K562 (cell line): ENCODE measurements at regions not wholly inside any gene's neighbourhood (a gene's known extent, or its start where the extent isn't known, plus 50 kb on each side); places are given as distances from the start of the nearest gene placed in this dataset.

Experiments
- ATAC-seq: fragments of 200-7000 bp; cut with Tn5 transposase; 3 replicates; pipeline ENCODE4 v1.9.1; 2020; ENCODE audit warnings: moderate library complexity
- BruUV-seq: library from RNA; stranded (reverse); fragments of 400-500 nt; replicated peaks from 2 replicates; lab custom pipeline; 2021; lab: Mats Ljungman, UMichigan
- CTCF ChIA-PET: fragments of 300-600 bp; formaldehyde crosslinking; extraction: SDS; loops from one replicate; lab custom pipeline; 2021; ENCODE audit warnings: low intra/inter-chr PET ratio; lab: Yijun Ruan, JAX
- POLR2A ChIA-PET: fragments of 300-600, 350-650 bp; sonication (Branson Sonifier 250); formaldehyde crosslinking; extraction: SDS; loops from one replicate; lab custom pipeline; 2021; ENCODE audit warnings: antibody characterized with exemption, inconsistent platforms; lab: Yijun Ruan, JAX
- DNase-seq, 4 experiments: peaks; one replicate each; pipeline versions ENCODE4 v3.0.0 to v3.0.0-alpha.2; 2011 to 2018; ENCODE audit warnings: low spot score in 3 of 4, mixed read lengths in 3 of 4; ENCODE audit errors: extremely low read depth in 1 of 4
- FAIRE-seq: peaks from 2 replicates; lab custom pipeline; 2011; peaks lifted over from hg19 to GRCh38; lab: Jason Lieb, UNC
- H2AFZ ChIP-seq: 2 replicates; pipeline ENCODE4 v1.6.0; 2011; ENCODE audit warnings: low read depth, low read length, control low read depth, inconsistent platforms
- H3K27ac ChIP-seq: fragments of 200-600 bp; 3 replicates; pipeline ENCODE4 v1.8.0; 2011; ENCODE audit warnings: low read depth, mild to moderate bottlenecking, control low read depth, inconsistent platforms, low read length, moderate library complexity, mixed read lengths; ENCODE audit errors: extremely low read depth
- H3K27me3 ChIP-seq, 2 experiments: fragments of 300-600 bp in 1 of 2; 2 replicates in 1 of 2; 3 replicates in 1 of 2; pipeline versions ENCODE4 v1.6.0 to v1.8.0; 2011; ENCODE audit warnings: inconsistent platforms in 2 of 2, low read length in 2 of 2, mild to moderate bottlenecking in 1 of 2, mixed read lengths in 1 of 2, moderate library complexity in 1 of 2; ENCODE audit not compliant: control insufficient read depth in 2 of 2, insufficient read depth in 2 of 2
- H3K36me3 ChIP-seq: fragments of 300-600 bp; 3 replicates; pipeline ENCODE4 v1.8.0; 2011; ENCODE audit warnings: mild to moderate bottlenecking, low read length, inconsistent platforms; ENCODE audit not compliant: control insufficient read depth, insufficient read depth
- H3K4me1 ChIP-seq, 2 experiments: fragments of 200-600 bp in 1 of 2; replicated peaks in 1 of 2; 2 replicates in 1 of 2; 3 replicates in 1 of 2; pipeline versions ENCODE4 v1.5.1 to v1.8.0; 2011; ENCODE audit warnings: inconsistent platforms in 2 of 2, low read length in 2 of 2, mild to moderate bottlenecking in 1 of 2, mixed read lengths in 1 of 2, moderate library complexity in 1 of 2; ENCODE audit not compliant: control insufficient read depth in 2 of 2, insufficient read depth in 2 of 2
- H3K4me2 ChIP-seq: 2 replicates; pipeline ENCODE4 v1.6.1; 2011; ENCODE audit warnings: low read length, control low read depth, inconsistent platforms, mixed read lengths; ENCODE audit not compliant: insufficient read depth
- H3K4me3 ChIP-seq: fragments of 200-600 bp; sonication (generic), shearing (Covaris generic); 2 replicates; pipeline ENCODE4 v1.5.1; 2016; ENCODE audit warnings: control low read depth, inconsistent platforms
- H3K79me2 ChIP-seq: fragments of 200-600 bp; 3 replicates; pipeline ENCODE4 v1.8.0; 2011; ENCODE audit warnings: low read length, inconsistent platforms; ENCODE audit not compliant: control insufficient read depth, insufficient read depth
- H3K9ac ChIP-seq, 2 experiments: 2 replicates each; pipeline versions ENCODE4 v1.6.0 to v1.6.1; 2011; ENCODE audit warnings: low read depth in 2 of 2, low read length in 2 of 2, control low read depth in 1 of 2, inconsistent platforms in 1 of 2, mild to moderate bottlenecking in 1 of 2, mixed read lengths in 1 of 2; ENCODE audit not compliant: insufficient read depth in 1 of 2
- H3K9me1 ChIP-seq: one replicate; pipeline ENCODE4 v1.6.0; 2011; ENCODE audit warnings: inconsistent platforms, mild to moderate bottlenecking, low read length, moderate library complexity; ENCODE audit not compliant: control insufficient read depth, insufficient read depth
- H3K9me3 ChIP-seq: replicated peaks from 2 replicates; pipeline ENCODE4 v1.5.1; 2011; ENCODE audit warnings: low read depth, low read length, inconsistent platforms; ENCODE audit not compliant: control insufficient read depth, insufficient read depth
- H4K20me1 ChIP-seq: replicated peaks from 2 replicates; pipeline ENCODE4 v1.6.1; 2011; ENCODE audit warnings: low read length, inconsistent platforms, mixed read lengths; ENCODE audit not compliant: control insufficient read depth, insufficient read depth
- FOXA3 ChIP-seq, 2 experiments: fragments of 450-650 bp in 1 of 2; sonication (generic) in 1 of 2; formaldehyde crosslinking; IDR thresholded peaks in 1 of 2; conservative IDR thresholded peaks in 1 of 2; 2 replicates each; pipeline versions ENCODE4 v1.4.0 to v1.8.0; 2020 to 2022; ENCODE audit warnings: mild to moderate bottlenecking in 2 of 2, missing genetic modification reagents in 1 of 2
- WGBS: fragments of 100-300 bp; shearing (Covaris generic); methylation state at CpG from one replicate; pipeline ENCODE4 v1.1.6; 2016; ENCODE audit warnings: low coverage, mixed read lengths; ENCODE audit not compliant: insufficient coverage; ENCODE audit errors: missing lambda C conversion rate; 5-methylcytosine and 5-hydroxymethylcytosine counted together
- in situ Hi-C: fragments of 300-500 bp; cut with MboI; formaldehyde crosslinking; loops from 4 replicates; pipeline ENCODE4 v1.15.0; 2018; ENCODE audit warnings: inconsistent platforms, mixed read lengths
- intact Hi-C: fragments of 100-400 bp; cut with micrococcal nuclease; formaldehyde crosslinking; loops from 2 replicates; pipeline ENCODE4 v1.14.2; 2022
- TF ChIP-seq, protein P1 (sequence below): fragments of 450-650 bp; IDR thresholded peaks from 2 replicates; pipeline ENCODE4 v1.6.1; 2016
- TF ChIP-seq, protein P2 (sequence below), 2 experiments: IDR thresholded peaks in 1 of 2; conservative IDR thresholded peaks in 1 of 2; 2 replicates each; pipeline ENCODE4 v1.6.1; 2016; ENCODE audit warnings: low read depth in 2 of 2, mild to moderate bottlenecking in 1 of 2, missing compliant biosample characterization in 1 of 2, missing genetic modification characterization in 1 of 2, moderate library complexity in 1 of 2

DNA sequence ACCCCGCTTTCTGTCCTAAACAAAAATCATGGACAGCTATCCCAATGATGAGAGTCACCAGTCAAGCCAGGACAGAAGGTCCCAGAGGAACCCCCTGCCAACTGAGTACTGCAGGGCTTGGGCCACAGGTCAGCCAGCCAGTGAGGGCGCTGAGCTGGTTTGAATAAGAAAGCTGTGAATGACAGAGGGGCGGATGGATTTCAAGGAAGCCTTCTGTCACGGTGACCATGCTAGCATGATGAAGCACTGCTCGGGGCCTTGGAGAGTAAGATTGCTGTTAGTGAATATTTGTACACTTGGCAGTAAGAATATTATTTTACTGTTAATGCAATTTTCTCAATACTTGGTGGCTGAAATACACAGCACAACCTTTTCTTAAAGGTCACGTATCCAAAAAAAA, 734.0 kb upstream of the NR2F2 start:
- ATAC-seq = peak; percentile 67
- ChIA-PET CTCF (no interaction called here), POLR2A (no interaction called here)
- in situ Hi-C loops = no loop called here
- BruUV-seq = no TSS peak
- Histone ChIP-seq H2AFZ (no peak overlapping the region), H3K4me2 (no peak overlapping the region), H3K4me3 (no peak overlapping the region), H3K9me1 (no peaks in the 10 kb centered on the region), H3K27me3 (no peaks in the 10 kb centered on the region), H3K4me1 (no peaks in the 10 kb centered on the region), H3K79me2 (no peaks in the 10 kb centered on the region), H3K9me3 (peaks cover 5% of the 10 kb centered on the region; the same call in 1 of the 2 replicates), H3K9ac (no peak overlapping the region), H3K36me3 (no peaks in the 10 kb centered on the region; the same call in 2 of the 3 replicates), H3K27ac (no peak overlapping the region), H4K20me1 (no peaks in the 10 kb centered on the region)
- intact Hi-C loops = no loop called here
- 60% methylated on average over 5 of the region's 6 CpGs for WGBS
- no peak for FAIRE-seq
- DNase-seq = peak in 2 of 4 experiments; percentile 6 to 7
- no peak for TF ChIP-seq FOXA3 (CRISPR knock-in tag; conservative IDR thresholded peaks at IDR 0.05 in 1 of 2, IDR thresholded peaks at IDR 0.05 in 1 of 2)
- TF ChIP-seq, protein P1, sequence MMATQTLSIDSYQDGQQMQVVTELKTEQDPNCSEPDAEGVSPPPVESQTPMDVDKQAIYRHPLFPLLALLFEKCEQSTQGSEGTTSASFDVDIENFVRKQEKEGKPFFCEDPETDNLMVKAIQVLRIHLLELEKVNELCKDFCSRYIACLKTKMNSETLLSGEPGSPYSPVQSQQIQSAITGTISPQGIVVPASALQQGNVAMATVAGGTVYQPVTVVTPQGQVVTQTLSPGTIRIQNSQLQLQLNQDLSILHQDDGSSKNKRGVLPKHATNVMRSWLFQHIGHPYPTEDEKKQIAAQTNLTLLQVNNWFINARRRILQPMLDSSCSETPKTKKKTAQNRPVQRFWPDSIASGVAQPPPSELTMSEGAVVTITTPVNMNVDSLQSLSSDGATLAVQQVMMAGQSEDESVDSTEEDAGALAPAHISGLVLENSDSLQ = peak; percentile 60; the same call in 1 of the 2 replicates
- TF ChIP-seq, protein P2, sequence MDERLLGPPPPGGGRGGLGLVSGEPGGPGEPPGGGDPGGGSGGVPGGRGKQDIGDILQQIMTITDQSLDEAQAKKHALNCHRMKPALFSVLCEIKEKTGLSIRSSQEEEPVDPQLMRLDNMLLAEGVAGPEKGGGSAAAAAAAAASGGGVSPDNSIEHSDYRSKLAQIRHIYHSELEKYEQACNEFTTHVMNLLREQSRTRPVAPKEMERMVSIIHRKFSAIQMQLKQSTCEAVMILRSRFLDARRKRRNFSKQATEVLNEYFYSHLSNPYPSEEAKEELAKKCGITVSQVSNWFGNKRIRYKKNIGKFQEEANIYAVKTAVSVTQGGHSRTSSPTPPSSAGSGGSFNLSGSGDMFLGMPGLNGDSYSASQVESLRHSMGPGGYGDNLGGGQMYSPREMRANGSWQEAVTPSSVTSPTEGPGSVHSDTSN (CRISPR knock-in tag; IDR thresholded peaks at IDR 0.05; ENCODE audit: low read depth) = no peak
- TF ChIP-seq, protein P2 (tag; conservative IDR thresholded peaks at IDR 0.05; ENCODE audit: low read depth) = 0 out of 2 replicates have a peak, but pooled peaks have one; percentile 25
